K562 (cell line): ENCODE measurements at regions not wholly inside any gene's neighbourhood (a gene's known extent, or its start where the extent isn't known, plus 50 kb on each side); places are given as distances from the start of the nearest gene placed in this dataset.

ENCODE experiments used
- ASH1L ChIP-seq: fragments of 450-650 bp; IDR thresholded peaks from 2 replicates; pipeline ENCODE4 v1.6.1; 2018; ENCODE audit warnings: borderline replicate concordance, mild to moderate bottlenecking, low read depth; ENCODE audit not compliant: partially characterized antibody
- BRD4 ChIP-seq: fragments of 200-600 bp; sonication (generic); IDR thresholded peaks from 2 replicates; pipeline ENCODE4 v1.6.1; 2017; ENCODE audit warnings: inconsistent platforms
- BRF2 ChIP-seq: IDR thresholded peaks from 3 replicates; pipeline ENCODE4 v1.6.1; 2011; ENCODE audit warnings: borderline replicate concordance, mild to moderate bottlenecking; ENCODE audit not compliant: insufficient read length, insufficient read depth
- C11orf30 ChIP-seq: fragments of 450-650 bp; IDR thresholded peaks from 2 replicates; pipeline ENCODE4 v1.6.1; 2016; ENCODE audit warnings: low read depth, mild to moderate bottlenecking
- CBX5 ChIP-seq: IDR thresholded peaks from 2 replicates; pipeline ENCODE4 v1.6.1; 2014; ENCODE audit warnings: low read depth, borderline replicate concordance
- CC2D1A ChIP-seq: fragments of 450-650 bp; IDR thresholded peaks from 2 replicates; pipeline ENCODE4 v1.6.1; 2017; ENCODE audit warnings: mild to moderate bottlenecking
- FOS ChIP-seq: IDR thresholded peaks from 3 replicates; pipeline ENCODE4 v1.6.1; 2011; ENCODE audit not compliant: insufficient read length; ENCODE audit errors: extremely low read depth
- LCOR ChIP-seq: sonication (generic); formaldehyde crosslinking; IDR thresholded peaks from 2 replicates; pipeline ENCODE4 v1.8.0; 2022; ENCODE audit warnings: mild to moderate bottlenecking, missing genetic modification reagents
- MNT ChIP-seq, 2 experiments: fragments of 450-650 bp; conservative IDR thresholded peaks; 2 replicates each; pipeline ENCODE4 v1.6.1; 2017; ENCODE audit warnings: mild to moderate bottlenecking in 2 of 2, moderate library complexity in 2 of 2
- MTA3 ChIP-seq: fragments of 450-650 bp; formaldehyde crosslinking; IDR thresholded peaks from 2 replicates; pipeline ENCODE4 v1.6.1; 2017; ENCODE audit warnings: mild to moderate bottlenecking, borderline replicate concordance
- PHF21A ChIP-seq: fragments of 450-650 bp; IDR thresholded peaks from 2 replicates; pipeline ENCODE4 v1.6.1; 2017; ENCODE audit warnings: low read depth, borderline replicate concordance
- RNF219 ChIP-seq: fragments of 250-450 bp; sonication (Bioruptor Pico); IDR thresholded peaks from 2 replicates; pipeline ENCODE4 v1.5.0; 2022; ENCODE audit warnings: mild to moderate bottlenecking
- SETDB1 ChIP-seq: IDR thresholded peaks from one replicate; pipeline ENCODE4 v1.6.1; 2012; ENCODE audit warnings: low read length, control low read depth, inconsistent platforms
- TEAD4 ChIP-seq, 2 experiments: sonication (generic) in 1 of 2; formaldehyde crosslinking in 1 of 2; IDR thresholded peaks; 2 replicates each; pipeline versions ENCODE4 v1.6.1 to v1.8.0; 2012 to 2022; ENCODE audit warnings: borderline replicate concordance in 1 of 2, inconsistent platforms in 1 of 2, low read length in 1 of 2, mild to moderate bottlenecking in 1 of 2, missing genetic modification reagents in 1 of 2
- ZBTB33 ChIP-seq: sonication (generic); formaldehyde crosslinking; IDR thresholded peaks from 2 replicates; pipeline ENCODE4 v1.8.1; 2023; ENCODE audit warnings: mild to moderate bottlenecking, missing genetic modification reagents
- ZBTB43 ChIP-seq: sonication (generic); formaldehyde crosslinking; IDR thresholded peaks from 2 replicates; pipeline ENCODE4 v1.8.0; 2023; ENCODE audit warnings: mild to moderate bottlenecking, missing genetic modification reagents
- ZNF232 ChIP-seq: sonication (generic); formaldehyde crosslinking; IDR thresholded peaks from 2 replicates; pipeline ENCODE4 v1.8.0; 2022; ENCODE audit warnings: mild to moderate bottlenecking, missing genetic modification reagents
- ZNF282 ChIP-seq: sonication (generic); formaldehyde crosslinking; IDR thresholded peaks from 2 replicates; pipeline ENCODE4 v1.8.1; 2023; ENCODE audit warnings: missing genetic modification reagents
- ZNF41 ChIP-seq: fragments of 250-450 bp; sonication (Bioruptor Pico); conservative IDR thresholded peaks from 2 replicates; pipeline ENCODE4 v1.4.0; 2020; ENCODE audit warnings: mild to moderate bottlenecking
- ZNF695 ChIP-seq: fragments of 450-650 bp; formaldehyde crosslinking; IDR thresholded peaks from 2 replicates; pipeline ENCODE4 v1.4.0; 2020; ENCODE audit warnings: mild to moderate bottlenecking, moderate library complexity

GRCh38 chr15:95929232-95929846 is 401.2 kb upstream of the NR2F2 start (continued):
- TF ChIP-seq RNF219 (CRISPR knock-in tag) (no peak), LCOR (CRISPR knock-in tag) (peak; percentile 87), ASH1L (peak; percentile 51), ZNF695 (CRISPR knock-in tag) (no peak), FOS (no peak), MNT (conservative IDR thresholded peaks at IDR 0.05) (peak; percentile 95 to 97), TEAD4 (IDR thresholded peaks at IDR 0.05; ENCODE audit: low read length) (peak; percentile 96), TEAD4 (CRISPR knock-in tag; IDR thresholded peaks at IDR 0.05; ENCODE audit: borderline replicate concordance) (no peak), ZNF232 (CRISPR knock-in tag) (no peak), ZBTB33 (CRISPR knock-in tag) (peak; percentile 79), CC2D1A (peak; percentile 83), BRF2 (no peak), C11orf30 (0 out of 2 replicates have a peak, but pooled peaks have one; percentile 9), BRD4 (0 out of 2 replicates have a peak, but pooled peaks have one; percentile 27), ZBTB43 (CRISPR knock-in tag) (no peak), PHF21A (no peak), ZNF282 (CRISPR knock-in tag) (no peak), ZNF41 (no peak), MTA3 (peak; percentile 70; the same call in 1 of the 2 replicates), CBX5 (peak; percentile 38; the same call in 1 of the 2 replicates), SETDB1 (no peak)
